Lower leg skin (tissue), 3 donors: ENCODE measurements at regions not wholly inside any gene's neighbourhood (a gene's known extent, or its start where the extent isn't known, plus 50 kb on each side); places are given as distances from the start of the nearest gene placed in this dataset.

Experiments
- POLR2A ChIP-seq, 2 donors: fragments of 450-650 bp; IDR thresholded peaks; one replicate each; pipeline ENCODE4 v1.6.1; 2016 to 2017; ENCODE audit warnings: antibody characterized with exemption in 2 of 2, mild to moderate bottlenecking in 1 of 2, moderate library complexity in 1 of 2
- TF ChIP-seq, protein P1 (sequence below), 3 donors: fragments of 450-650 bp; IDR thresholded peaks; one replicate each; pipeline ENCODE4 v1.5.1; 2016; ENCODE audit warnings: antibody characterized with exemption in 3 of 3, mild to moderate bottlenecking in 3 of 3, moderate library complexity in 2 of 3

DNA sequence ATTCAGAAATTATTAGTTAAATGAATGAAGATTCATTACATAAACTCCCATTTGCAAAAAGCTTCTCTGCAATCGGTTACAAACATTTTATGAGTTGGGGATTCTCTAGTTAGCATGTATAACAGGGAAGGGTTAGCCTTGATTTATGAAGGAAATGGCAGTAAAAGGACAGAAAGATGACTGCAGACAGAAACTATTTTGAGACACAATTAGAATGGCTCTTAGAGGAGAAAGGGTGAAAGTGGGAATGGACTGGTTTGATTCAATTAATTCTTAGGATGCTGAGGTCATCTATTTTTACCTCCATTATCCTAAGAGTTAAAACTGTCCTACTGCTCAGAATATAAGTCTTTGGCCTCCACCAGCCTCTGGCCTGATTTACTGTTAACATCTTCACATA is 250.8 kb upstream of the DLGAP1 start:
- TF ChIP-seq, protein P1, sequence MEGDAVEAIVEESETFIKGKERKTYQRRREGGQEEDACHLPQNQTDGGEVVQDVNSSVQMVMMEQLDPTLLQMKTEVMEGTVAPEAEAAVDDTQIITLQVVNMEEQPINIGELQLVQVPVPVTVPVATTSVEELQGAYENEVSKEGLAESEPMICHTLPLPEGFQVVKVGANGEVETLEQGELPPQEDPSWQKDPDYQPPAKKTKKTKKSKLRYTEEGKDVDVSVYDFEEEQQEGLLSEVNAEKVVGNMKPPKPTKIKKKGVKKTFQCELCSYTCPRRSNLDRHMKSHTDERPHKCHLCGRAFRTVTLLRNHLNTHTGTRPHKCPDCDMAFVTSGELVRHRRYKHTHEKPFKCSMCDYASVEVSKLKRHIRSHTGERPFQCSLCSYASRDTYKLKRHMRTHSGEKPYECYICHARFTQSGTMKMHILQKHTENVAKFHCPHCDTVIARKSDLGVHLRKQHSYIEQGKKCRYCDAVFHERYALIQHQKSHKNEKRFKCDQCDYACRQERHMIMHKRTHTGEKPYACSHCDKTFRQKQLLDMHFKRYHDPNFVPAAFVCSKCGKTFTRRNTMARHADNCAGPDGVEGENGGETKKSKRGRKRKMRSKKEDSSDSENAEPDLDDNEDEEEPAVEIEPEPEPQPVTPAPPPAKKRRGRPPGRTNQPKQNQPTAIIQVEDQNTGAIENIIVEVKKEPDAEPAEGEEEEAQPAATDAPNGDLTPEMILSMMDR (IDR thresholded peaks at IDR 0.05), result no peak
- no peak for TF ChIP-seq POLR2A (IDR thresholded peaks at IDR 0.05)
